ENCODE measurements at regions not wholly inside any gene's neighbourhood (a gene's known extent, or its start where the extent isn't known, plus 50 kb on each side); places are given as distances from the start of the nearest gene placed in this dataset.

GRCh38 chr2:125073440-125073839 is 1048.4 kb downstream of the CNTNAP5 start:
- TF ChIP-seq POLR2A (IDR thresholded peaks at IDR 0.05) (no peak), CTCF (IDR thresholded peaks at IDR 0.05 in 4 of 5, conservative IDR thresholded peaks at IDR 0.05 in 1 of 5) (no peak)

All from gastrocnemius medialis (tissue), 4 donors.